ENCODE measurements at regions not wholly inside any gene's neighbourhood (a gene's known extent, or its start where the extent isn't known, plus 50 kb on each side); places are given as distances from the start of the nearest gene placed in this dataset.

DNA sequence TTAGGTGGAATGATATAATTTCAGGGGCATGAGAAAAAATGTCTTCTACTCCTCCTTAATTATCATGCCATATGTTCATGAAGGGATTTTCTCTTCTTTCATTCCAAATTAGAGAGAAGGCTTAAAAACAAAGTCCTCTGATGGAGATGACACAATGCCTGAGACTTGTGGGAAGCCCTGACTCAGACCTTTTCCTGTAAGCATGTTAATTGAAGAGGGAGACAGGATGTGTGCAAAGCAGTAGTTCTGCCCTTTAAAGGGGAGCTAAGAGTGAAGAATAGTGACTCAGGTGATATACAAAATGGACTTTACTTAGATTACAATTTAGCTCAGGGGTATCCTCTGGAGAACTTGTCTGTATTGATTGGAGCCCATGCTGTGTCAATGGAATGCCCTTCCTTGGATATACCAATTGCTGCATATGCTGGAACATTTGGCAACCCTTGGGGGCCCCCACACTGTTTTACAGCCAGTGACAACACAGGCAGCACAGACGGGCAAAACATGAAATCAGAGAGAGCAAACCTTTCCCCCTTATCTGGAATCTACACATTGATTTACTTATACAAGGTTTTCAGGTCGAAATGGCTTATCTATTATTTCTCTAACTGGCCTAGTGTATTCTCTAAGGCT is 81.3 kb downstream of the IZUMO3 start:
- TF ChIP-seq, protein P1, sequence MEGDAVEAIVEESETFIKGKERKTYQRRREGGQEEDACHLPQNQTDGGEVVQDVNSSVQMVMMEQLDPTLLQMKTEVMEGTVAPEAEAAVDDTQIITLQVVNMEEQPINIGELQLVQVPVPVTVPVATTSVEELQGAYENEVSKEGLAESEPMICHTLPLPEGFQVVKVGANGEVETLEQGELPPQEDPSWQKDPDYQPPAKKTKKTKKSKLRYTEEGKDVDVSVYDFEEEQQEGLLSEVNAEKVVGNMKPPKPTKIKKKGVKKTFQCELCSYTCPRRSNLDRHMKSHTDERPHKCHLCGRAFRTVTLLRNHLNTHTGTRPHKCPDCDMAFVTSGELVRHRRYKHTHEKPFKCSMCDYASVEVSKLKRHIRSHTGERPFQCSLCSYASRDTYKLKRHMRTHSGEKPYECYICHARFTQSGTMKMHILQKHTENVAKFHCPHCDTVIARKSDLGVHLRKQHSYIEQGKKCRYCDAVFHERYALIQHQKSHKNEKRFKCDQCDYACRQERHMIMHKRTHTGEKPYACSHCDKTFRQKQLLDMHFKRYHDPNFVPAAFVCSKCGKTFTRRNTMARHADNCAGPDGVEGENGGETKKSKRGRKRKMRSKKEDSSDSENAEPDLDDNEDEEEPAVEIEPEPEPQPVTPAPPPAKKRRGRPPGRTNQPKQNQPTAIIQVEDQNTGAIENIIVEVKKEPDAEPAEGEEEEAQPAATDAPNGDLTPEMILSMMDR (IDR thresholded peaks at IDR 0.05; ENCODE audit: poor library complexity, severe bottlenecking), result no peak
- no peak for TF ChIP-seq POLR2AphosphoS5 (IDR thresholded peaks at IDR 0.05)
